IPS-15b (cell line): ENCODE measurements at regions not wholly inside any gene's neighbourhood (a gene's known extent, or its start where the extent isn't known, plus 50 kb on each side); places are given as distances from the start of the nearest gene placed in this dataset.

ENCODE experiments used
- H3K27me3 ChIP-seq: one replicate; pipeline ENCODE4 v1.6.1; 2013; ENCODE audit warnings: low read length; ENCODE audit not compliant: control insufficient read depth, insufficient read depth
- H3K36me3 ChIP-seq: one replicate; pipeline ENCODE4 v1.6.1; 2013; ENCODE audit warnings: low read length; ENCODE audit not compliant: control insufficient read depth, insufficient read depth
- H3K4me1 ChIP-seq: one replicate; pipeline ENCODE4 v1.6.1; 2013; ENCODE audit warnings: mild to moderate bottlenecking, low read length; ENCODE audit not compliant: control insufficient read depth, insufficient read depth
- H3K4me3 ChIP-seq: one replicate; pipeline ENCODE4 v1.5.1; 2013; ENCODE audit warnings: low read depth, low read length
- H3K9ac ChIP-seq: one replicate; pipeline ENCODE4 v1.6.1; 2013; ENCODE audit warnings: low read depth, mild to moderate bottlenecking, low read length
- H3K9me3 ChIP-seq: one replicate; pipeline ENCODE4 v1.6.1; 2013; ENCODE audit warnings: mild to moderate bottlenecking, low read length; ENCODE audit not compliant: control insufficient read depth, insufficient read depth

GRCh38 chr4:136078976-136079375 is 1453.3 kb downstream of the PCDH18 start:
- no peaks in the 10 kb centered on the region for H3K4me1 ChIP-seq
- H3K4me3 ChIP-seq = no peak overlapping the region
- H3K9ac ChIP-seq = no peak overlapping the region

GRCh38 chr4:136056748-136057147 is 1475.5 kb downstream of the PCDH18 start:
- Histone ChIP-seq H3K4me3 (no peak overlapping the region), H3K27me3 (no peaks in the 10 kb centered on the region), H3K4me1 (no peaks in the 10 kb centered on the region), H3K9ac (no peak overlapping the region), H3K9me3 (no peaks in the 10 kb centered on the region), H3K36me3 (no peaks in the 10 kb centered on the region)

More at GRCh38 chr4:136078976-136079375, 1453.3 kb downstream of the PCDH18 start:
- no peaks in the 10 kb centered on the region for H3K9me3 ChIP-seq
- H3K36me3 ChIP-seq = no peaks in the 10 kb centered on the region
- no peaks in the 10 kb centered on the region for H3K27me3 ChIP-seq

- Histone ChIP-seq H3K9me3 (no peaks in the 10 kb centered on the region), H3K36me3 (no peaks in the 10 kb centered on the region), H3K4me1 (no peaks in the 10 kb centered on the region), H3K4me3 (no peak overlapping the region), H3K27me3 (no peaks in the 10 kb centered on the region), H3K9ac (no peak overlapping the region)
Observed at GRCh38 chr4:136055360-136055759, 1476.9 kb downstream of the PCDH18 start.

GRCh38 chr4:136036744-136037143 is 1495.5 kb downstream of the PCDH18 start:
- H3K9ac ChIP-seq = no peak overlapping the region
- H3K4me1 ChIP-seq = peaks cover 4% of the 10 kb centered on the region
- no peaks in the 10 kb centered on the region for H3K27me3 ChIP-seq
- no peaks in the 10 kb centered on the region for H3K9me3 ChIP-seq
- no peaks in the 10 kb centered on the region for H3K36me3 ChIP-seq
- H3K4me3 ChIP-seq = no peak overlapping the region

GRCh38 chr4:136032391-136032790 is 1499.9 kb downstream of the PCDH18 start:
- Histone ChIP-seq H3K27me3 (no peaks in the 10 kb centered on the region), H3K9me3 (no peaks in the 10 kb centered on the region), H3K9ac (no peak overlapping the region), H3K4me3 (no peak overlapping the region), H3K4me1 (peaks cover 4% of the 10 kb centered on the region), H3K36me3 (no peaks in the 10 kb centered on the region)

- no peak overlapping the region for H3K4me3 ChIP-seq
- H3K4me1 ChIP-seq = no peaks in the 10 kb centered on the region
- no peaks in the 10 kb centered on the region for H3K36me3 ChIP-seq
- H3K9me3 ChIP-seq = no peaks in the 10 kb centered on the region
- no peaks in the 10 kb centered on the region for H3K27me3 ChIP-seq
- no peak overlapping the region for H3K9ac ChIP-seq
Observed at GRCh38 chr4:136025540-136025939, 1506.8 kb downstream of the PCDH18 start.

- no peaks in the 10 kb centered on the region for H3K4me1 ChIP-seq
- H3K4me3 ChIP-seq = no peak overlapping the region
- H3K27me3 ChIP-seq = no peaks in the 10 kb centered on the region
- H3K36me3 ChIP-seq = no peaks in the 10 kb centered on the region
- H3K9me3 ChIP-seq = no peaks in the 10 kb centered on the region
- no peak overlapping the region for H3K9ac ChIP-seq
Observed at GRCh38 chr4:136017556-136017955, 1514.7 kb downstream of the PCDH18 start.

- Histone ChIP-seq H3K4me1 (no peaks in the 10 kb centered on the region), H3K9me3 (no peaks in the 10 kb centered on the region), H3K4me3 (no peak overlapping the region), H3K9ac (no peak overlapping the region), H3K36me3 (no peaks in the 10 kb centered on the region), H3K27me3 (no peaks in the 10 kb centered on the region)
Observed at GRCh38 chr4:136012220-136012619, 1520.1 kb downstream of the PCDH18 start.

GRCh38 chr4:136009258-136009832 is 1522.9 kb downstream of the PCDH18 start:
- H3K36me3 ChIP-seq = no peaks in the 10 kb centered on the region
- no peak overlapping the region for H3K9ac ChIP-seq
- no peak overlapping the region for H3K4me3 ChIP-seq
- H3K4me1 ChIP-seq = no peaks in the 10 kb centered on the region
- H3K27me3 ChIP-seq = no peaks in the 10 kb centered on the region
- no peaks in the 10 kb centered on the region for H3K9me3 ChIP-seq

GRCh38 chr4:136007991-136008390 is 1524.3 kb downstream of the PCDH18 start:
- no peaks in the 10 kb centered on the region for H3K27me3 ChIP-seq
- no peaks in the 10 kb centered on the region for H3K36me3 ChIP-seq
- no peak overlapping the region for H3K9ac ChIP-seq
- no peaks in the 10 kb centered on the region for H3K4me1 ChIP-seq
- no peaks in the 10 kb centered on the region for H3K9me3 ChIP-seq
- no peak overlapping the region for H3K4me3 ChIP-seq

- H3K27me3 ChIP-seq = no peaks in the 10 kb centered on the region
- no peak overlapping the region for H3K9ac ChIP-seq
- no peaks in the 10 kb centered on the region for H3K9me3 ChIP-seq
- H3K36me3 ChIP-seq = no peaks in the 10 kb centered on the region
- no peak overlapping the region for H3K4me3 ChIP-seq
- H3K4me1 ChIP-seq = no peaks in the 10 kb centered on the region
Observed at GRCh38 chr4:136002316-136002715, 1530.0 kb downstream of the PCDH18 start.

GRCh38 chr4:136001791-136002190 is 1530.5 kb downstream of the PCDH18 start:
- Histone ChIP-seq H3K36me3 (no peaks in the 10 kb centered on the region), H3K27me3 (no peaks in the 10 kb centered on the region), H3K9ac (no peak overlapping the region), H3K9me3 (no peaks in the 10 kb centered on the region), H3K4me3 (no peak overlapping the region), H3K4me1 (no peaks in the 10 kb centered on the region)
